T-helper 1 cell (primary cell): ENCODE measurements at regions not wholly inside any gene's neighbourhood (a gene's known extent, or its start where the extent isn't known, plus 50 kb on each side); places are given as distances from the start of the nearest gene placed in this dataset.

Source experiments
- DNase-seq, 5 donors: peaks; one replicate each; pipeline ENCODE4 v3.0.0-alpha.2; 2012 to 2020

- DNase-seq = no peak
Observed at GRCh38 chr5:6235726-6236125, 142.6 kb downstream of the MED10 start.

- no peak for DNase-seq
Observed at GRCh38 chr5:6228257-6229250, 149.8 kb downstream of the MED10 start.

GRCh38 chr5:6225121-6225607, 153.2 kb downstream of the MED10 start:
- no peak for DNase-seq

- no peak for DNase-seq
Observed at GRCh38 chr5:6224406-6224805, 153.9 kb downstream of the MED10 start.

- no peak for DNase-seq
Observed at GRCh38 chr5:6222899-6223298, 155.4 kb downstream of the MED10 start.

GRCh38 chr5:6222121-6222520, 156.2 kb downstream of the MED10 start:
- peak in 1 of 5 donors; percentile 20 for DNase-seq

- no peak for DNase-seq
Observed at GRCh38 chr5:6221141-6221626, 157.2 kb downstream of the MED10 start.

GRCh38 chr5:6220346-6221088, 157.8 kb downstream of the MED10 start:
- DNase-seq = no peak

- DNase-seq = no peak
Observed at GRCh38 chr5:6218517-6218916, 159.8 kb downstream of the MED10 start.

- DNase-seq = no peak
Observed at GRCh38 chr5:6218116-6218515, 160.2 kb downstream of the MED10 start.

GRCh38 chr5:6216471-6217075, 161.8 kb downstream of the MED10 start:
- DNase-seq = no peak

- DNase-seq = no peak
Observed at GRCh38 chr5:6215891-6216290, 162.5 kb downstream of the MED10 start.

- DNase-seq = no peak
Observed at GRCh38 chr5:6212244-6212643, 166.1 kb downstream of the MED10 start.

GRCh38 chr5:6206501-6206900, 171.8 kb downstream of the MED10 start:
- no peak for DNase-seq

- DNase-seq = no peak
Observed at GRCh38 chr5:6202968-6203365, 175.4 kb downstream of the MED10 start.

GRCh38 chr5:6202149-6202967, 176.0 kb downstream of the MED10 start:
- DNase-seq = no peak

GRCh38 chr5:6201631-6202030, 176.7 kb downstream of the MED10 start:
- no peak for DNase-seq

- DNase-seq = no peak
Observed at GRCh38 chr5:6198531-6198930, 179.8 kb downstream of the MED10 start.

- DNase-seq = no peak
Observed at GRCh38 chr5:6197427-6197826, 180.9 kb downstream of the MED10 start.

- DNase-seq = no peak
Observed at GRCh38 chr5:6195711-6196358, 182.5 kb downstream of the MED10 start.

- no peak for DNase-seq
Observed at GRCh38 chr5:6194906-6195612, 183.3 kb downstream of the MED10 start.
